PFSK-1 (cell line): ENCODE measurements at regions not wholly inside any gene's neighbourhood (a gene's known extent, or its start where the extent isn't known, plus 50 kb on each side); places are given as distances from the start of the nearest gene placed in this dataset.

Experiments used
- POLR2AphosphoS5 ChIP-seq: IDR thresholded peaks from 2 replicates; pipeline ENCODE4 v1.6.1; 2012; ENCODE audit warnings: low read depth, mild to moderate bottlenecking, control low read depth, low read length, moderate library complexity
- SIN3A ChIP-seq: IDR thresholded peaks from 2 replicates; pipeline ENCODE4 v1.6.1; 2012; ENCODE audit warnings: mild to moderate bottlenecking, low read length, moderate library complexity, borderline replicate concordance; ENCODE audit not compliant: insufficient read depth

DNA sequence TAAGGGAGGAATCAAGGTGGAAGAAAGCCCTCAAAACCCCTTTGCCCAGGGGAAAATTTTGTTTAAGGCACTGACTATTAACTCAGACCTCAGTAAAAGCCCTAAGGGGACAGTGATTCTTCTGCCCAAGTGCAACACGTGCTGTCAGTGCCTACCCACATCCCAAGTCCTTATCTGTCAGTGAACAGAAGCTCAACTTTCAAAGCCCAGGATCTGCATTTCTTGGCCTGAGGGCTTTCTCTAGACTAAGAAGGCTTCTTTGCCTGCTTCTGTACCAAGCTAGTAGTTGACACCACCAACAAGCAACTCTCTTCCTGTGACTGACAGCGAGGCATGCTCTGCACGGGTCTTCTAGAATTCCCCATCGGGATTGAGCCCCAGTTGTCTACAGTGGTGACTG lies 416.0 kb upstream of the SPTLC3 start:
- TF ChIP-seq SIN3A (no peak), POLR2AphosphoS5 (no peak)
